Prostate gland (tissue), 2 donors: ENCODE measurements at regions not wholly inside any gene's neighbourhood (a gene's known extent, or its start where the extent isn't known, plus 50 kb on each side); places are given as distances from the start of the nearest gene placed in this dataset.

Source experiments
- DNase-seq: peaks from one replicate; pipeline ENCODE4 v3.0.0-alpha.2; 2019; ENCODE audit warnings: low spot score
- H3K27ac ChIP-seq, 2 donors: fragments of 200-600 bp; sonication (generic); 2 replicates each; pipeline ENCODE4 v1.5.1; 2017 to 2019
- H3K27me3 ChIP-seq: fragments of 200-600 bp; sonication (generic); replicated peaks from 2 replicates; pipeline ENCODE4 v1.5.1; 2019; ENCODE audit not compliant: insufficient read depth
- H3K36me3 ChIP-seq, 2 donors: fragments of 200-600 bp; sonication (generic); 1 replicate in 1 of 2; 2 replicates in 1 of 2; pipeline versions ENCODE4 v1.5.1 to v1.8.1; 2017 to 2019
- H3K4me1 ChIP-seq: fragments of 200-600 bp; sonication (generic); replicated peaks from 2 replicates; pipeline ENCODE4 v1.5.1; 2019
- H3K4me3 ChIP-seq, 2 donors: fragments of 200-600 bp; sonication (generic); 2 replicates each; pipeline ENCODE4 v1.5.1; 2017 to 2019
- H3K9me3 ChIP-seq: fragments of 200-600 bp; sonication (generic); 2 replicates; pipeline ENCODE4 v1.5.1; 2017
- CTCF ChIP-seq, 4 experiments: fragments of 200-600 bp in 2 of 4; fragments of 450-650 bp in 2 of 4; sonication (generic) in 2 of 4; IDR thresholded peaks; 1 replicate in 3 of 4; 2 replicates in 1 of 4; pipeline ENCODE4 v1.5.1; 2016 to 2019; ENCODE audit warnings: antibody characterized with exemption in 4 of 4, mild to moderate bottlenecking in 2 of 4, moderate library complexity in 2 of 4
- POLR2A ChIP-seq: fragments of 450-650 bp; IDR thresholded peaks from one replicate; pipeline ENCODE4 v1.6.1; 2016; ENCODE audit warnings: antibody characterized with exemption, mild to moderate bottlenecking
- POLR2AphosphoS5 ChIP-seq: sonication (generic); formaldehyde crosslinking; IDR thresholded peaks from one replicate; pipeline ENCODE4 v1.6.1; 2017; ENCODE audit warnings: antibody characterized with exemption
- WGBS: methylation state at CpG from one replicate; pipeline ENCODE4 v1.1.5; 2018; 5-methylcytosine and 5-hydroxymethylcytosine counted together
- intact Hi-C: fragments of 100-400 bp; cut with DNase I; formaldehyde crosslinking; loops from one replicate; pipeline ENCODE4 v1.14.2; 2022

DNA sequence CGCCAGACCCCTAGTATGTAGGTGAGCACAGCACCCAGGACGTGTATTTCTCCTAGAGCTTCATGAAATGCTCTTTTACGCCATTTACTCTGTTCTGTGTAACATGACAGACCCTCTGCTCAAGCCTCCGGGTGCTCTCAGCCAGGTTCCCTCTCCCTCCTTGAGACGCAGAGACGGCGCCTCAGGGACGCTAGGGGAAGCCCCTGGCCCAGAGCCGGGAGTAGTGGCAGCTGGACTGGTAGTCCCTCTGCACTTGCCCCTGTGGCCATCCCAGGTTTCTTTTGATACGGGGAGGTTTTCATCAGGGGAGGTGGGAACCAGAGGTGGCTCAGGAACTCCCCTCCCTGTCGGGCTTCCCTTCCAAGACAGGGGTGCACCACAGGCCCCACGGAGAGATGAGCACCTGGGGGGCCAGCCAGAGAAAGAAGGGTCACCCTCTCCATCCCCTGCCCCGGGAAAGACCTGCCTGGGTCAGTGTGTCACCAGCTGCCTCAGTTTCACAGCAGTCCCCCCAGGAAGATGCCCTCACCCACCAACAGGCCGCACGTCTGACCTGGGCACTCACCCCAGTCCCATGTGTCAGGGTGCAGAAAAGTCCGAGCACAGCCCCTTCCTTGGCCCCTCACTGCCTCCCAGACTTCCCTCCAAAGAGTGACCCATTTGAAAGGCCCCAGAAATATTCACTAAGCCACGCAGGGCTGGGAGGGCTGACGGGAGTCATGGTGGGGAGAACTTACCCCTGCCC lies 58.1 kb upstream of the AFDN start:
- H3K27ac ChIP-seq, result no peak overlapping the region
- no peaks in the 10 kb centered on the region for H3K27me3 ChIP-seq
- no peaks in the 10 kb centered on the region for H3K9me3 ChIP-seq
- H3K36me3 ChIP-seq, result no peaks in the 10 kb centered on the region
- no peak for DNase-seq
- no peaks in the 10 kb centered on the region for H3K4me1 ChIP-seq
- TF ChIP-seq POLR2A (no peak), CTCF (IDR thresholded peaks at IDR 0.05) (no peak), POLR2AphosphoS5 (no peak)
- 97% methylated on average over 18 of the region's 18 CpGs for WGBS
- intact Hi-C loops, result no loop called here
- H3K4me3 ChIP-seq, result no peak overlapping the region

DNA sequence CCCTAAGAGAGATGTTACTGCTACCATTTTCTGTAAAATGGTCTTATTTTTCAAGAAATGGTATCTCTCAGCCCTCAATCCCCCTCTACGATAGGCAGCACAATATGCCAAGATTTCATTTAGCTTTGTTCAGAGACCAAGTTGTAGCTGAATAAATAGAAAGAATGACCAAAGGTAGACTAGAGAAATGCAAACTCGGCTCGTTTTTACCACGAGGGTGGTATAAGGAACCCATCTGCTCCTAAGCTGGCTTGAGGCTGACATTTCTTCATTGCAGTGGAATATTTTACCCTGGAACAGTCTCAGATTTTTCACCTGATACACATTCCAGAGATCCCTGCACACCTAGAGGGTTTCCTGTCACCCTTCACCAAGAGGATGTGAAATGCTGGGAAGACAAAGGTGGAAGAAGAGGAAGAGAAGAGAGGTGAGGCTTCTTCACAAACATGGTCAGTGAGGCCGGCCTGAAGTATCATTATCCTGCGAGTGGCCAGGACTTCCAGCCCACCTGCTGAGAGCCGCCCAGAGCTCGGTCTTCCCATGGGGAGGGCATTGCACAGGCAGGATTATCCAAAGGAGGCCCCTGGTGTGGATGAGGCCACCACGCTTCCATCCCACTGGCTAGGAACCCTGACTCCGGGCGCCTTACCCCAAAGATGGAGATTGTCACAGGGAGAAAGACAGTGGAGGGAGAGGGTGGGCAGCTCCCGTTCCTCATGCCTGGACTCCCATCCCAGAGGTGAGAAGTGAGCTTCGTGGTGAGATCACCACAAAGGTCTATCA lies 57.1 kb upstream of the AFDN start:
- intact Hi-C loops, result no loop called here
- H3K27me3 ChIP-seq, result no peaks in the 10 kb centered on the region
- 95% methylated on average over 13 of the region's 13 CpGs for WGBS
- H3K9me3 ChIP-seq, result no peaks in the 10 kb centered on the region
- TF ChIP-seq POLR2AphosphoS5 (no peak), POLR2A (no peak), CTCF (IDR thresholded peaks at IDR 0.05) (no peak)
- DNase-seq, result no peak
- H3K4me3 ChIP-seq, result no peak overlapping the region
- H3K4me1 ChIP-seq, result no peaks in the 10 kb centered on the region
- no peak overlapping the region for H3K27ac ChIP-seq
- no peaks in the 10 kb centered on the region for H3K36me3 ChIP-seq

- no peaks in the 10 kb centered on the region for H3K4me1 ChIP-seq
- no peak overlapping the region for H3K27ac ChIP-seq
- no peaks in the 10 kb centered on the region for H3K36me3 ChIP-seq
- no peak for TF ChIP-seq POLR2AphosphoS5
- no peak for TF ChIP-seq CTCF (IDR thresholded peaks at IDR 0.05)
- no peak for TF ChIP-seq POLR2A
- no peak overlapping the region for H3K4me3 ChIP-seq
- no peaks in the 10 kb centered on the region for H3K9me3 ChIP-seq
- WGBS, result 89% methylated on average over 14 of the region's 14 CpGs
- H3K27me3 ChIP-seq, result no peaks in the 10 kb centered on the region
- DNase-seq, result no peak
- intact Hi-C loops, result no loop called here
Measured at GRCh38 chr6:167770291-167770955, 56.3 kb upstream of the AFDN start.

DNA sequence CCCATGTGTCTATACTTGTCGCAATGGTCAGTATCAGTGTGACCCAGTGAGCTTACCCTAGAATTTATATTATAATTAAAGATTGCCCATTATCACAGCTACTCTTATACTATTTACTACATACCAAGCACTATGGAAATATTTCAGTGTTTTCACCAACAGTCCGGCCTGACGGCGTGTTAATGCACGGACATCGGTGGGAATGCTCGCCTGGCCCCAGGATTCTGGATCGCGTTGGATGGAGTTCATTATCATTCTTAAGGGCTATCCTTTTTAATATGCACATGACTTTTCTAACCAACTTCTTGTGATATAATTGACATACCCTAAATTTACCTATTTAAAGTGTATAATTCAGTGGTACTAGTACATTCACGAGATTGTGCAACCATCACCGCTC lies 51.8 kb upstream of the AFDN start:
- Histone ChIP-seq H3K4me1 (peaks cover 3% of the 10 kb centered on the region), H3K27me3 (no peaks in the 10 kb centered on the region), H3K36me3 (no peaks in the 10 kb centered on the region), H3K9me3 (no peaks in the 10 kb centered on the region), H3K27ac (no peak overlapping the region), H3K4me3 (no peak overlapping the region)
- intact Hi-C loops, result no loop called here
- DNase-seq, result no peak
- 97% methylated on average over 11 of the region's 11 CpGs for WGBS
- TF ChIP-seq CTCF (IDR thresholded peaks at IDR 0.05), result no peak
- TF ChIP-seq POLR2A, result no peak
- no peak for TF ChIP-seq POLR2AphosphoS5
